ENCODE measurements at regions not wholly inside any gene's neighbourhood (a gene's known extent, or its start where the extent isn't known, plus 50 kb on each side); places are given as distances from the start of the nearest gene placed in this dataset.
"Not testable (repeated sequence)": the region's sequence is repeated elsewhere in the genome, so short reads cannot be mapped to it uniquely, and the experiment has no call there.

DNA sequence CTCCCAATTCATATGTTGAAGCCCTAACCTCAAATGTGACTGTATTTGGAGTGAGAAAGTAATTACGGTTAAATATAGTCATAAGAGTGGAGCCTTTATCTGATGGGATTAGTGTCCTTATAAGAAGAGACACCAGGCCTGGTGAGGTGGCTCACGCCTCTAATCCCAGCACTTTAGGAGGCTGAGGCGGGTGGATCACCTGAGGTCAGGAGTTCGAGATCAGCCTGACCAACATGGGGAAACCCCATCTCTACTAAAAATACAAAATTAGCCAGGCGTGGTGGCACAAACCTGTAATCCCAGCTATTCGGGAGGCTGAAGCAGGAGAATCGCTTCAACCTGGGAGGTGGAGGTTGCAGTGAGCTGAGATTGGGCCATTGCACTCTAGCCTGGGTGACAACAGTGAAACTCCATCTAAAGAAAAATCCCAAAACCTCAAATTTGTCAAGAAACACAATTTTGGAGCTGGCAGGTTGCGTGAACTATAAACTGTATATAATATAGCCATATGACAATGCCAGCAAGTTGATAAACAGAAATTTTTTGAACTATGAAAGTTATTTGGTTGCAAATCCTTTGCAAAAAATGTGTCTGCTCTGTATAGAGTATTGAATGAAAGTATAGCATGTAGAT, 125.6 kb upstream of the ZNF217 start:
- DNase-seq (ENCODE audit: low read depth) = not testable (repeated sequence)

DNA sequence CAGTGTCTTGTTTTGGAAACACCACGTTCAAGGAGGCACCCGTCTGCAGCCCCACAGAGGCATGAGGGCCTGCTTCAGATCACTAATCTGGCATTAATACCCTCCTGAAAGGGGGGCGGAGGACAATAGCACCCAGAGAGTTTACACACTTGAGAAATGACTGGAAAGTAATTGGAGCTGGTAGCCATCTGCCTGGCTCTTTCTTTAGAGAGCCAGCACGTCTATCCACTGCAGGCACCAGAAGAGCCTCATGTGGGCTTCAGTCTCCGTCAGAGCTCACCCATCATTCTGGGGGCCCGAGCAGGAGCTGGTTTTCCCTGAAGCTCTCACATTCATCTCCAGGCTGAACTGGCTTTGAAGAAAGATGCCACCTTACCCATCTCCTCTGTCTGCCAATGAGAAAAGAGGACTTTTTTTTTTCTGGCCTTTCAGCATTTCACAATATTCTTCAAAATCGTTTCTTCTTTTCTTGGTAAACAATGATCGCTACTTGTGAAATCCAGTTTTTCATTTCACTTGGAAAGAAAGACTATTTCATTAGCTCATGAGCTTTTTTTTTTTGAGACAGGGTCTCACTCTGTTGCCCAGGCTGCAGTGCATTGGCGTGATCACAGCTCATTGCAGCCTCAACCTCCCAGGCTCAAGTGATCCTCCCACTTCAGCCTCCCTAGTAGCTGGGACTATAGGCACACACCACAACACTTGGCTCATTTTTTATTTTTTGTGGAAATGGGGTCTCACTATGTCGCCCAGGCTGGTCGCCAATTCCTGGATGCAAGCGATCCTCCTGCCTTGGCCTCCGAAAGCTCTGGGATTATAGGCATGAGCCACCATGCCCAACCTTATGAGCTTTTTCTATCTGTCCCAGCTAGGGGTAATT, 124.7 kb upstream of the ZNF217 start:
- no peak for DNase-seq (ENCODE audit: low read depth)

DNA sequence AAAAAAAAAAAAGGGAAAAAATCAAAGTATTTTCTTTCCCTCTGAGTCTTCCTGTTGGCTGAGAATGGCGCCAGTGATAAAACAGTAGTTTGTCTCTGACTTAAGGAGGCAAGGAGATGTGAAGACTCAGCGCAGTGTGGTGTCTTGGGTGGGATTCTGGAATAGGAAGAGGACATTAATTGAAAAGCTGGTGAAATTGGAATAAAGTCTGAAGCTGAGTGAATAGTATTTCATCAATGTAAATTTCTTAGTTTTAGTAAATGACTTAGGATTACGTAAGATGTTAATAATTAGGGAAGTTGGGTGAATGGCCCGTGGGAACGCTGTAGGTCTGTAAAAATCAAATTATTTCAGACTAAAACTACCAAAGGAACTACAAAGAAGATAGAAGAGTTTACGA, 122.8 kb upstream of the ZNF217 start:
- no peak for DNase-seq (ENCODE audit: low read depth)

DNA sequence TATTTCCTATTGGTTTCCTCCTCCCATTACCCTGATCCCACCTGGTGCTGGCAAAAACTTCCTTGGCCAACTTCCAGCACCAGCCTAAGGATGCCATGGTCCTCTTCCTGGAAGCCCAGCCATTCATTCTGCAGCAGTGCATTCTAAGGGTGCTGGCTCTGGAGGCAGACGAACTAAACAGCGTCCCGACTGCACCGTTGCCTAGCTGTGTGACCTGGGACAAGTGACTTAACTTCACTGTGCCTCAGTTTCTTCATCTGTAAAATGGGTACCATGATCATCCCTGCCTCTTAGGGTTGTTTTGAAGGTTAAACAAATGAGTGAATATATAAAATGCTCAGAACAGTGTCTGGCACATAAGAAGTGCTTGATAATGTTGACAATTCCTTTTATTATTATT, 120.9 kb upstream of the ZNF217 start:
- DNase-seq (ENCODE audit: low read depth) = no peak

DNA sequence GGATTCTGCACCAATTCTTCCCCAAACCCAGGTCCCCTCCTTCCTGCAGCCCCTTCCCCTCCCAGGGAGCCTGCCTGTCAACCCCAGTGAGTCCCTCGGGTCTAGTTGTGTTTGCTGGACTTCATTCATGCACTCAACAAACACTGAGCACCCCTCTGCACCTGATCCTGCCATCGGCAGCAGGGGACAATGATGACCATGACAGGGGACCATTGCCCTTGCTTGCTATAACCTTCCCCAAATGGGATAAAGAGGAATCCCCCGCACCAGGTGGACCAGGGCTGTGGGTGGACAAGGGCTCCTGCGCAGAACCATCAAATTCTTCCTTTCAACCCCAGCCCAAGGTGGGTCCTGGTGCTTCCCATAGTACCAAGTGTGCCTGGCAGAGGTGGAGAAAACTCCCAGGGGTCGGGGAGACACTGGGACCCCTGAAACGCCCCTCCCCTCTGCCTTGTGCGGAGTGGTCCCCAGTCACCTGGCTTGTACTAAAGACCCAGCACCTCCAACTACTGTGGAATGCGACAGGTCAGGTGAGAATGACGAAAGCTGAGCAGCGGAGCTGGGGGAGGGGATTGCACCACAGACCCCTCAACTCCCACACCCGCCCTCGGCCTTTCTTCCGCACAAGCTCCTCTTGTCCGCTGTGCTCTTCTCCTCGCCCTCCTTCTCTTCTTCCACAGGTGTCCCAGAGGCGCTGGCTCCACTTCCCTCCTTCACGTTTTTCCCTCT, 119.9 kb upstream of the ZNF217 start:
- DNase-seq (ENCODE audit: low read depth) = no peak

DNA sequence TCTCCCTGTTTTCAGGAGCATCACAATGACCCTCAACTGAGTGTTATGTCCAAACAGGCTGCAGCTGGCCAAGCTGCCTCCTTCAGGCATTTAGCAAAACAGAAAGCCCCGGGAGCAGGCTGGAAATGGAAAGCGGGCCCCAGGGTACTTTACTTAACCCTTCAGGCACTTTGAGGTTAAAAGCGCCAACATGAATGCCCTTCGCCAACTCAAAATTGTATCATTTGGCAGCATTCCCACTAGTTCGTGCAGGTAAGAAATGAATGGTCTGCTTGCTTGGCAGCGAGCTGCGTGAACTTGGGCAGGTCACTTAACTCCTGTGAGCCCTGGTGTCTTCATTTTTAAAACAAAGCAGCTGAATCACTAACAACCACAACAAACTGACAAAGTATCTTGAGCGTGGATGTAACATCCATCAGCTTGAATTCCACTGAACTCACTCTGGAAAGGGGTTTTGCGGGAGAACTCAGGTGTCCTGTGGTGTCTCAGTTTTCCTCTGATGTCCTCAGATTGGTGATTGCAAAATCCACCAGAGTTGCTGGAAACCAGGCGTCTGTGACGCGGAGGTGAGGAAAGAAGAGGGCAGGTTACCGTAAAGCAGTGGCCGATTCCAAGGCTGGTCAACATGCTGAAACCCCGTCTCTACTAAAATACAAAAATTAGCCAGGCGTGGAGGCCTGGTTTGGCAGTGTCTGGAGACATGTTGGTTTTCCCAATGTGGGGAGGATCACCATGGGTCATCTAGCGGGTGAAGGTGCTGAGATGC, 118.8 kb upstream of the ZNF217 start:
- DNase-seq (ENCODE audit: low read depth) = no peak

DNA sequence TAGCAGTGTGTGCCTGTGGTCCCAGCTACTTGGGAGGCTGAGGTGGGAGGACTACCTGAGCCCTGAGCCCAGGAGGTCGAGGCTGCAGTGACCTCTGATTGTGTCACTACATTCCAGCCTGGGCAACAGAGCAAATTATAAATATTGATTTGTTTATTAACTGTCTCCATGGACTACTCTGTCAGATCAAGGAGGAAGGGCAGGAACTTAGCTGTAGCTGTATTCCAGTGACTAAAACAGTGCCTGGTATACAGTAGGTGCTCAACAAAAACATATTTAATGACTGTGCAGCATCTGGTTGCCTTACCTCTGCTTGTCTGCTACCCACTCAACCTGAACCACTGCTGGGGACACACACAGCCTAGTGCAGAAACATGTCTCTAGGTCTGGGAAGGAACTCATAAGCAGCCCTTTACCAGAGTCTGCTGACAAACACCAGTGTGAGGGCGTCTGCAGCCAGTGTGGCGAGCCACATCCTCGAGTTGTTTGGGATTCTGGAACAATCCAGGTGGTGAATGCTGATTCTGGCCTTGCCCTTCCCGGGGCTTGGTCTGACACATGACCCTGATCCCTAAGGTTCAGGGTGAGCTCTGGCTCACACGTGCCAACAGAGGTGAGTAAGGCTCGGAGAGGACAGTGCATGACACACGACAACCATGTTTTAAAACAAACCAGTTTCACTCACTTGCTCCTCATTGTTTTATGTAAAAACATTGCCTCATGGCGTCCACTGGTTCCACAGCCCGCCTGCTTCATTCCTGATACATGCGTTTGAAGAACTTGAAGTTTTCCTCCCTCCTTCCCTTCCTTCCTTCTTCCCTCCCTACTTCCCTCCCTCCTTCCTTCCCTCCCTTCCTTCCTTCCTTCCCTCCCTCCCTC, 117.9 kb upstream of the ZNF217 start:
- no peak for DNase-seq (ENCODE audit: low read depth)

DNA sequence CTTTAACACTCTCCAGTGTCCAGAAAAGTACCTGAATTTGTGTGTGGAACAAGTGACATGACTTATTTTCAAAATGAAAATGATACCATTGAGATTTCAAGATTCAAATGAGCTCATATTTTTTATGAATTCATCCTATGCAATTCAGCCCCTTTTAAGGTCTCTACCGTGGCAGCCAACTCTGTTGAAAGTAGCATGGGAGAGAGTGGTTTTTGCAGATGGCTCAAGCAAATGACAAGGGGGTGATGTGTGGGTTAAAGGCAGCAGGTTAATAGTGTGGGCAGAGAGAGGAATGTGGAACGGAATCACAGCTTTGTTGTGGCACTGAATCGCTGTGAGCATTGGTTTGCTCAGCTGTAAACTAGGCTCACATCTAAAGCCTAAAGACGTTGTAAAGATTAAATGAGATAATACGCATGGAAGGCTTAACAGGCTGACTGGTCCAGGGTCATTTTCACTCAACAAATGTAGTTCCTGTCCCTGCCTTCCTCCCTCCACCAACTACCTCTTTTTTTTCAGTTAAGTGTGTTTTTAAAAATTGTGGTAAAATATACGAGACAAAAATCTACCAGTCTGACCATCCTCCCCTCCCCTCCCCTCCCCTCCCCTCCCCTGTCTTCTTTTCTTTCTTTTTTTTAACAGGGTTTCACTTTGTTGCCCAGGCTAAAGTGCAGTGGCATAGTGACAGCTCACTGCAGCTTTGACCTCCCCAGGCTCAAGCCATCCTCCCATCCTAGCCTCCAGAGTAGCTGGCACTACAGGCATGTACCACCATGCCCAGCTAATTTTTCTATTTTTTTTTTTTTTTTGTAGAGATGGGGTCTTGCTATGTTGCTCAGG, 114.7 kb upstream of the ZNF217 start:
- DNase-seq (ENCODE audit: low read depth) = peak; percentile 65

DNA sequence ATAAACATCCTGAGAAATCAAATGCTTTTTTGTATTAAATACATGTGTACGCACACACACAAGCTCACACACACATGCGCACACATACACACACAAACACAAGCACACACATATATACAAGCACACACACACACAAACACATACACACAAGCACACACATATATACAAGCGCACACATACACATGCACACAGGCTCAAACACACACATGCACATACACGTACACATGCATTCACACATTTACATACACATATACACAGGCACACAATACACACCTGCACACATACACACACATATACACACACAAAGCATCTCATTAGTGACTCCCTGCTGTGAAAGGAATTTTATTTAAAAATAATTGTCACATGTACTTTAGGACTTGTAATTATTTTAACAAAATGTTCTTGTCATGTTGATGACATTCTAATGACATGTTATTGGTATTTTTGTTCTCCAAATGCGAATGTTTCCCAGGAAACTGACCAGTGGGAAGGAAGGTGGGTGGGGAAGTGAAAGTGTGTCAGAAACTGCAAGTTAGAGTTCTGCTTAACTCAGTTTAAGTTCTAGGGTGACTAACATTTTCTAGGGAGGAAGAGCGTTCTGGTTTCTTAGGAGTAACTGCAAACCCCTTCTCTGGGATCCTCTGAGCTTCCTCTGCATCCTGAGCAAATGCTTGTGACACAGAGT, 113.9 kb upstream of the ZNF217 start:
- DNase-seq (ENCODE audit: low read depth) = peak; percentile 65

DNA sequence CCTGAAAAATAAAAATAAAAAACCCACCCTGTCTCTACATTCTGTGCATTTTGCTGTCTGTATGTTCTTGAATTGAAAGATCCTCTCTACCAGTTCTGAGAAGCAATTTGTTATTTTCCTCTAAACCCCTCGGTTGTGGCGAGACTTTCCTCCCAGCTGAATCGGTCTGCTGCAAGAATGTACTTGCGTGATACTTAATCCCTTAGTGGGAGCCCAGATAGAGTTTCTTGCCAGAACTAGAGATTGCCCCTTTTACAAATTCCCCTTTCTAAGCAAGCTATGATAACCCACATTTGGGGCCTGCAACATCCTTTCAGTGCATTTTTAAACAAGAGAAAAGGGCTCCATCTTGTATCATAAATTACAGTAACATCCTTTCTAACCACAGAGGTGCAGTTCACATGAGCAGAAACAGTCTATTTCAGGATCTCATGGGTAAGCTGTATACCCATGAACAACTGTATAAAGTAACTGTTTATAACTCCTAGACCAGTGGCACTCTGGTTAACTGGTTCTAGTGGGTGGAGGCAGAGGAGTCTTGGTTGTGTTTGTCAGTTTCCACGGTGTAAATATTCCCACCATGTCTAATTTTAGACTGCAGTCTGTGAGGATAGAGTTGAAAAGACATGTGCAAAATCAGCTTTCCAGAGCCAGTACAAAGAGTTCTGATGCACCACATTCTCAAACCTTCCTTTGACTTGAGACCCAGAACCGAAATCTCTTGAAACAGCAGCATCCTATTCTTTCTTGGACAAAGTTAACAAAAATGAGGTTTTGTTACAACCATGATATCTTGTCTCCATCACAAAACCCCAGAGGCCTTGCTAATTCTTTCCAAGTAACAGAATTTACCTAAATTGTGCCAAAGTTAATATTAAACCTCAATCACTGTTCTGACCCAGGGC, 113.1 kb upstream of the ZNF217 start:
- peak; percentile 90 for DNase-seq (ENCODE audit: low read depth)

DNA sequence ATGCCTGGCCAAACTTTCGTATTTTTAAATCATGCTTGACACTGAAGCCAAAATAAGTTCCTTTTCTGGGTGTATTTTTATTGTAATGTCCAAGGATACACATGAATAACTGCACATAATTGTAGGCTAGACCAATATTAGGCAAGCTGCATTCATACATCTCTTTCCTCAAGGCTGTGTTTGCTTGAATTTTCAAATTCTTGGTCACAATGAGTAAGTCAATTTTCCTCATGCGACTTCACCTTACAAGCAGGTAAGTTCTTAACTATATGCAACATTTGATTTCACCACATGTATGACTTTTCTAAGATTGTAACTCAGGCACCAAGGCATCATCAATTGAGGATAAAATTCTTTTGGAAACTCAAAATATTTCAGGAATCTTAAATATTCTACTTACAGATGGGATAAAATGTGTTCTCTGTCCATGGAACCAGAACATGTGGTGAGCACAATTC, 112.4 kb upstream of the ZNF217 start:
- DNase-seq (ENCODE audit: low read depth) = peak; percentile 41

DNA sequence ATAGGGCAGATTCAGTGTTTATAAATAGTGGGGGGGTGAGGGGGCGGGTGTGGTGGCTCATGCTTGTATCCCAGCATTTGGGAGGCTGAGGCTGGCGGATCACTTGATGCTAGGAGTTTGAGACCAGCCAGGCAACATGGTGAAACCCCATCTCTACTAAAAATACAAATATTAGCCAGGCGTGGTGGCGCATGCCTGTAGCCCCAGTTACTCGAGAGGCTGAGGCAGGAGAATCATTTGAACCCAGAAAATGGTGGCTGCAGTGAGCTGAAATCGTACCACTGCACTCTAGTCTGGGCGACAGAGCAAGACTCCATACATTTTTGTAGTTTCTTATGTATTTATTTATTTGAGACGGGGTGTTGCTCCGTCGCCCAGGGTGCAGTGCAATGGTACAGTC, 109.0 kb upstream of the ZNF217 start:
- DNase-seq (ENCODE audit: low read depth) = no peak

DNA sequence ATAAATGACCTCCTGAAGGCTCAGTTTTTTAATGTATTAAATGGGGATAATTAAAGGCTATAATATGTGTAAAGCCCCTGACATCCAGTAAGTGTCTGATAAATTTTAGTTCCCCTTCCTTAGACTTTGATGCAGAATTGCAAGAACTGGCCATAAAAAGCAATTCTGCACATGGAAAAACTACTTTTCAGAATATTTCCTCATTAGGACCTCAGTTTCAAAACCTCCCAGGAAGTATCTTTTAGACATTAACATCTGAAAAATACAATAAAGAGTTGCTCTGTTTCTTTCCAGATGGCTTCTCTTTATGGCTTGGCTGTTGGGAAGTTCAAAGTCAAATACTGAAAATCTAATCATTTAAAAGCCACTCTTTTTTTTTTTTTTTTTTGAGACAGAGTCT, 106.3 kb upstream of the ZNF217 start:
- DNase-seq (ENCODE audit: low read depth) = no peak

DNA sequence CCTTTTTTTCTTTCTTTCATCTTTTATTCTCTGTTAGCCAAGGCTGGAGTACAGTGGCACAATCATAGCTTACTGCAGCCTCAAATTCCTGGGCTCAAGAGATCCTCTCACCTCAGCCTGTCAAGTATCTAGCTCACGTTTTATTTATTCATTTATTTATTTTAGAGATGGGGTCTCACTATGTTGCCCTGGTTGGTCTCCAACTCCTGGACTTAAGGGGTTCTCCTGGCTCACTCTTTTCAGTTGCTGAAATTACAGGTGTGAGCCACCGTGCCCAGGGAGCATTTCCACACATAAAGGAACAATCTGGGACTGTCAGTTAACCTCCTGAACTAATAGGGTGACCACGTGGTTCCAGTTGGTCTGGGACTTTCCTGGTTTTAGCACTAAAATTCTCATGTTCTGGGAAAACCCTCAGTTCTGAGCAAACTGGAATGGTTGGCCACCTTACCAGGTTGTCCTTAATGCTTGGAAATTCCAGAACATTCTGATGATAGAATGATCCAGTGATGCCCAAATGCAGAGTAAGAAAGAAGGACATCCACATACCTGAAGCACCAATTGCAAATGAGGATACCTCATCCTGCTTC, 105.5 kb upstream of the ZNF217 start:
- no peak for DNase-seq (ENCODE audit: low read depth)

DNA sequence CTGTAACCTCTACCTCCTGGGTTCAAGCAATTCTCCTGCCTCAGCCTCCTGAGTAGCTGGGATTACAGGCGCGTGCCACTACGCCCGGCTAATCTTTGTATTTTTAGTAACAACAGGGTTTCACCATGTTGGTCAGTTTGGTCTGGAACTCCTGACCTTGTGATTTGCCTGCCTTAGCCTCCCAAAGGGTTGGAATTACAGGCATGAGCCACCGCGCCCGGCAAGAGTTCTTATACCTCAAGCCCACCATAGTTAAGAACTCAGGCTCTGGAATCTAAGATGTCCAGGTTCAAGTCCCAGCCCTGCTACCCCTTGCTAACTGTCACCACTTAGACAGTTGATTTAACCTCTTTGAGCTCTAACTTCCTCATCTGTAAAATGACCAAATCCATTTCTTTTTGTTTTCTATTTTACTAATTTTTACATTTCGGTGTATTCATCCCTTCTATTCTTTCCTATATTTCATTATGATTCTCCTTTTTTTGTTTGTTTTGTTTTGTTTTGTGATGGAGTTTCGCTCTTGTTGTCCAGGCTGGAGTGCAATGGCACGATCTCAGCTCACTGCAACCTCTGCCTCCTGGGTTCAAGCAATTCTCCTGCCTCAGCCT, 104.8 kb upstream of the ZNF217 start:
- no peak for DNase-seq (ENCODE audit: low read depth)

DNA sequence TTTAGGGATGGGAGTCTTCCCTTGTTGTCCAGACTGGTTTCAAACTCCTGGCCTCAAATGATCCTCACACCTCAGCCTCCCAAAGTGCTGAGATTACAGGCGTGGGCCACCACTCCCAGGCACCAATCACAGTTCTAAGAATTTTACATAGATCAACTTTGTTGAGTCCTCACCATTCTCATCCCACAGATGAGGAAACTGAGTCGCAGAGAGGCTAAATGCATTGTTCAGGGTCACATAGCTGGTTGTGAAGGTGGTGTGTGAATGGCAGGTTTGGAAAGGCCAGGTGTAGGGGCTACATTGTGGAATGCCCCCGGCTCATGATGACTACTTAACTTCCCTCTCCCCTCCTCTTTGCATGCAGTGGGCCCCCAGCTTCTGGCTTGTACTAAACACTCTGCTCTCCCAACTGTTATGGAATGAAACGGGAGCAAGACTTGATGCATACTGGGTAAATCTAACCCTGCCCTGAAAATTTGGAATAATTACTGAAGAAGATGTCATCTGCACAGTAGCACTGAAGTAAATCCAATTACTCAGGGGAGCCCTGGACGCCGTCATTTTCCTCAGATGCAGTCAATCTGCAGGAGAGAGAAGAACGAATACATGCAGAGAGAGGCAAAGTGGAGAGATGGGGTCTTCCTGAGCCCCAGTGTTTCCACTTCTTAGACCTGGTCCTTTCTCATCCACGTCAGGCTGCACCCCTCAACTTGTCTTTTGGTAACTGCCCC, 102.3 kb upstream of the ZNF217 start:
- no peak for DNase-seq (ENCODE audit: low read depth)

DNA sequence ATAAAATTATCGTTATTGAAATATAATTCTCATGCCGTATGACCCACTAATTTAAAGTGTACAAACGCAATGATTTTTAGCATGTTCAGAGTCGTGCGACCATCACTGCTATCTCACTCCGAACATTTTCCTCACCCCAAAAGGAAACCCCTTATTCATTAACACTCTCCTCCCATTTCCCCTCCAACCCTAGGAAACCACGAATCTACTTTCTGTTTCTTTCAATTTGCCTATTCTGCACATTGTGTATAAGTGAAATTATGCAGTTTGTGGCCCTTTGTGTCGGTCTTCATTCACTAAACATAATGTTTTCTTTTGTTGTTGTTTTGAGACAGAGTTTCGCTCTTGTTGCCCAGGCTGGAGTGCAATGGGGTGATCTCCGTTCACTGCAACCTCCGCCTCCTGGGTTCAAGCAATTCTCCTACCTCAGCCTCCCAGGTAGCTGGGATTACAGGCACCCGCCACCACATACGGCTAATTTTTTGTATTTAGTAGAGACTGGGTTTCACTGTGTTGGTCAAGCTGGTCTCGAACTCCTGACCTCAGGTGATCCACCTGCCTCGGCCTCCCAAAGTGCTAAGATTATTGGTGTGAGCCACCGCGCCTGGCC, 99.7 kb upstream of the ZNF217 start:
- DNase-seq (ENCODE audit: low read depth) = no peak
